Activated CD8-positive, alpha-beta memory T cell treated with anti-CD3 and anti-CD28 coated beads, Interleukin-2, amount 10 ng/mL, durations not matched to agents 7 days and 5 days (primary cell): ENCODE measurements at regions not wholly inside any gene's neighbourhood (a gene's known extent, or its start where the extent isn't known, plus 50 kb on each side); places are given as distances from the start of the nearest gene placed in this dataset.
"Not testable (repeated sequence)": the region's sequence is repeated elsewhere in the genome, so short reads cannot be mapped to it uniquely, and the experiment has no call there.

Experiments used
- ATAC-seq: fragments of 150-1000 bp; cut with Tn5 transposase; one replicate; pipeline ENCODE4 v1.10.0; 2021; ENCODE audit warnings: moderate library complexity
- CTCF ChIA-PET: fragments of 350-600 bp; sonication (Branson Sonifier 250); formaldehyde crosslinking; loops from one replicate; lab custom pipeline; 2021; ENCODE audit warnings: antibody characterized with exemption; lab: Charles Lee
- DNase-seq: peaks from one replicate; pipeline ENCODE4 v3.0.0-alpha.2; 2020
- H3K27ac Mint-ChIP-seq: one replicate; pipeline ENCODE4 v1.8.0; 2021; ENCODE audit warnings: mild to moderate bottlenecking, mixed read lengths
- H3K27me3 Mint-ChIP-seq: one replicate; pipeline ENCODE4 v1.8.0; 2021; ENCODE audit warnings: mixed read lengths
- H3K36me3 Mint-ChIP-seq: one replicate; pipeline ENCODE4 v1.8.0; 2021; ENCODE audit warnings: mild to moderate bottlenecking, mixed read lengths
- H3K4me1 Mint-ChIP-seq: one replicate; pipeline ENCODE4 v1.8.0; 2021; ENCODE audit warnings: mixed read lengths
- H3K4me3 Mint-ChIP-seq: one replicate; pipeline ENCODE4 v1.8.0; 2021; ENCODE audit warnings: mild to moderate bottlenecking, moderate library complexity, mixed read lengths
- H3K9me3 Mint-ChIP-seq: one replicate; pipeline ENCODE4 v1.8.0; 2022; ENCODE audit warnings: low read depth, mixed read lengths

- Mint-ChIP-seq H3K27me3 (no peaks in the 10 kb centered on the region), H3K36me3 (no peaks in the 10 kb centered on the region), H3K9me3 (no peaks in the 10 kb centered on the region), H3K4me3 (no peak overlapping the region), H3K4me1 (no peaks in the 10 kb centered on the region), H3K27ac (no peak overlapping the region)
- DNase-seq = no peak
- no peak for ATAC-seq
- CTCF ChIA-PET = no interaction called here
Observed at GRCh38 chr13:30071969-30072817, 221.8 kb upstream of the UBL3 start.

GRCh38 chr13:30065181-30065580, 214.8 kb upstream of the UBL3 start:
- H3K27me3 Mint-ChIP-seq = peaks cover 2% of the 10 kb centered on the region

GRCh38 chr13:30063892-30064291, 213.5 kb upstream of the UBL3 start:
- Mint-ChIP-seq H3K27me3 (peaks cover 2% of the 10 kb centered on the region), H3K4me1 (peaks cover 4% of the 10 kb centered on the region), H3K36me3 (no peaks in the 10 kb centered on the region), H3K4me3 (no peak overlapping the region), H3K27ac (no peak overlapping the region), H3K9me3 (peaks cover 4% of the 10 kb centered on the region)
- ATAC-seq = no peak
- CTCF ChIA-PET = interaction anchor here (1.0 to 1.5 kb wide), 2 partner anchors 9 to 49 kb away, joined by 3 to 4 read pairs; no protein-coding TSS in a partner anchor
- no peak for DNase-seq

More at GRCh38 chr13:30065181-30065580, 214.8 kb upstream of the UBL3 start:
- H3K27ac Mint-ChIP-seq = no peak overlapping the region
- ATAC-seq (no peak), DNase-seq (no peak)
- no peaks in the 10 kb centered on the region for H3K36me3 Mint-ChIP-seq
- CTCF ChIA-PET = no interaction called here
- H3K9me3 Mint-ChIP-seq = no peaks in the 10 kb centered on the region
- H3K4me1 Mint-ChIP-seq = peaks cover 4% of the 10 kb centered on the region
- H3K4me3 Mint-ChIP-seq = no peak overlapping the region

- Mint-ChIP-seq H3K27me3 (peaks cover 2% of the 10 kb centered on the region), H3K4me3 (no peak overlapping the region), H3K4me1 (no peaks in the 10 kb centered on the region), H3K27ac (no peak overlapping the region), H3K9me3 (peaks cover 4% of the 10 kb centered on the region), H3K36me3 (peaks cover 4% of the 10 kb centered on the region)
- CTCF ChIA-PET = no interaction called here
- no peak for DNase-seq
- ATAC-seq = no peak
Observed at GRCh38 chr13:30061217-30061616, 210.8 kb upstream of the UBL3 start.

GRCh38 chr13:30058429-30058828, 208.0 kb upstream of the UBL3 start:
- CTCF ChIA-PET = interaction anchor here (0.6 to 1.3 kb wide), 2 partner anchors 12 to 185 kb away, joined by 3 to 4 read pairs; no protein-coding TSS in a partner anchor

GRCh38 chr13:30054546-30054945, 204.1 kb upstream of the UBL3 start:
- H3K27ac Mint-ChIP-seq, H3K9me3 Mint-ChIP-seq, H3K27me3 Mint-ChIP-seq, H3K4me3 Mint-ChIP-seq, H3K36me3 Mint-ChIP-seq, DNase-seq, ATAC-seq: not testable (repeated sequence)
- peaks cover 19% of the 10 kb centered on the region for H3K4me1 Mint-ChIP-seq
- CTCF ChIA-PET = interaction anchor here (1.5 kb wide), 1 partner anchor 9 kb away, joined by 4 read pairs; no protein-coding TSS in a partner anchor

More at GRCh38 chr13:30058429-30058828, 208.0 kb upstream of the UBL3 start:
- Mint-ChIP-seq H3K27ac (no peak overlapping the region), H3K4me1 (no peaks in the 10 kb centered on the region), H3K9me3 (peaks cover 4% of the 10 kb centered on the region), H3K27me3 (peaks cover 7% of the 10 kb centered on the region), H3K36me3 (peaks cover 4% of the 10 kb centered on the region), H3K4me3 (no peak overlapping the region)
- DNase-seq (no peak), ATAC-seq (no peak)

GRCh38 chr13:30053939-30054338, 203.5 kb upstream of the UBL3 start:
- Mint-ChIP-seq H3K27me3 (peaks cover 5% of the 10 kb centered on the region), H3K4me3 (no peak overlapping the region), H3K4me1 (peaks cover 25% of the 10 kb centered on the region), H3K9me3 (no peaks in the 10 kb centered on the region), H3K27ac (no peak overlapping the region), H3K36me3 (peaks cover 4% of the 10 kb centered on the region)
- DNase-seq (no peak), ATAC-seq (no peak)
- CTCF ChIA-PET = interaction anchor here (1.5 kb wide), 1 partner anchor 10 kb away, joined by 4 read pairs; no protein-coding TSS in a partner anchor

- no peak overlapping the region for H3K27ac Mint-ChIP-seq
- H3K4me3 Mint-ChIP-seq = no peak overlapping the region
- ATAC-seq (no peak), DNase-seq (no peak)
- H3K27me3 Mint-ChIP-seq = peaks cover 5% of the 10 kb centered on the region
- H3K4me1 Mint-ChIP-seq = peaks cover 42% of the 10 kb centered on the region
- no peaks in the 10 kb centered on the region for H3K9me3 Mint-ChIP-seq
- peaks cover 3% of the 10 kb centered on the region for H3K36me3 Mint-ChIP-seq
- CTCF ChIA-PET = interaction anchor here (0.6 to 1.2 kb wide), 2 partner anchors 60 to 80 kb away, joined by 3 read pairs; no protein-coding TSS in a partner anchor
Observed at GRCh38 chr13:30052120-30052519, 201.7 kb upstream of the UBL3 start.

GRCh38 chr13:30051531-30052060, 201.2 kb upstream of the UBL3 start:
- ATAC-seq (no peak), DNase-seq (no peak)
- Mint-ChIP-seq H3K9me3 (no peaks in the 10 kb centered on the region), H3K36me3 (no peaks in the 10 kb centered on the region), H3K4me1 (peaks cover 47% of the 10 kb centered on the region), H3K4me3 (no peak overlapping the region), H3K27ac (no peak overlapping the region), H3K27me3 (peaks cover 5% of the 10 kb centered on the region)
- CTCF ChIA-PET = interaction anchor here (0.6 to 1.2 kb wide), 2 partner anchors 61 to 63 kb away, joined by 3 read pairs; no protein-coding TSS in a partner anchor

- peak; percentile 46 for DNase-seq
- Mint-ChIP-seq H3K4me1 (peaks cover 58% of the 10 kb centered on the region), H3K27me3 (peaks cover 2% of the 10 kb centered on the region), H3K9me3 (no peaks in the 10 kb centered on the region), H3K4me3 (no peak overlapping the region), H3K36me3 (no peaks in the 10 kb centered on the region), H3K27ac (peak overlapping the region; percentile 60)
- CTCF ChIA-PET = no interaction called here
- ATAC-seq = peak; percentile 63
Observed at GRCh38 chr13:30049692-30050091, 199.3 kb upstream of the UBL3 start.

- H3K27me3 Mint-ChIP-seq = no peaks in the 10 kb centered on the region
- H3K36me3 Mint-ChIP-seq = peaks cover 2% of the 10 kb centered on the region
- H3K4me1 Mint-ChIP-seq = peaks cover 63% of the 10 kb centered on the region
- CTCF ChIA-PET = interaction anchor here (0.9 to 3.1 kb wide), 7 partner anchors 8 to 277 kb away, joined by 3 to 25 read pairs (median 4); no protein-coding TSS in a partner anchor
- H3K4me3 Mint-ChIP-seq = no peak overlapping the region
- no peaks in the 10 kb centered on the region for H3K9me3 Mint-ChIP-seq
- H3K27ac Mint-ChIP-seq = peak overlapping the region; percentile 54
- ATAC-seq (peak; percentile 79), DNase-seq (peak; percentile 78)
Observed at GRCh38 chr13:30047154-30047874, 196.9 kb upstream of the UBL3 start.

GRCh38 chr13:30045916-30046704, 195.7 kb upstream of the UBL3 start:
- Mint-ChIP-seq H3K4me1 (peaks cover 62% of the 10 kb centered on the region), H3K4me3 (no peak overlapping the region), H3K27me3 (no peaks in the 10 kb centered on the region), H3K9me3 (no peaks in the 10 kb centered on the region), H3K36me3 (peaks cover 2% of the 10 kb centered on the region), H3K27ac (no peak overlapping the region)
- ATAC-seq = no peak
- no peak for DNase-seq
- CTCF ChIA-PET = interaction anchor here (1.0 to 3.1 kb wide), 5 partner anchors 13 to 275 kb away, joined by 3 to 25 read pairs (median 4); no protein-coding TSS in a partner anchor
